HCT116 (cell line): ENCODE measurements at regions not wholly inside any gene's neighbourhood (a gene's known extent, or its start where the extent isn't known, plus 50 kb on each side); places are given as distances from the start of the nearest gene placed in this dataset.

Experiments
- ATAC-seq: fragments of 200-7000 bp; cut with Tn5 transposase; 2 replicates; pipeline ENCODE4 v1.9.1; 2020; ENCODE audit warnings: mild to moderate bottlenecking, moderate library complexity
- BruUV-seq: library from RNA; stranded (reverse); fragments of 400-500 nt; replicated peaks from 2 replicates; lab custom pipeline; 2021; lab: Mats Ljungman, UMichigan
- CTCF ChIA-PET: fragments of 300-600 bp; sonication (Branson Sonifier 250); formaldehyde crosslinking; loops from one replicate; lab custom pipeline; 2021; ENCODE audit warnings: antibody characterized with exemption; lab: Charles Lee
- POLR2A ChIA-PET: fragments of 300-600, 350-600 bp; sonication (Branson Sonifier 250); formaldehyde crosslinking; loops from one replicate; lab custom pipeline; 2021; ENCODE audit warnings: antibody characterized with exemption; lab: Charles Lee
- RAD21 ChIA-PET, 2 experiments: fragments of 300-600 bp; sonication (Branson Sonifier 250); formaldehyde crosslinking; loops; one replicate each; lab custom pipeline; 2023; ENCODE audit warnings: low total read pairs in 2 of 2; ENCODE audit not compliant: uncharacterized antibody in 2 of 2, unreplicated experiment in 2 of 2, low non-redundant PET in 1 of 2; lab: Charles Lee
- DNase-seq: peaks from one replicate; pipeline ENCODE4 v3.0.0-alpha.2; 2010; ENCODE audit warnings: low read depth, low spot score
- H2AFZ ChIP-seq: fragments of 200-600 bp; shearing (Covaris generic), sonication (generic); 2 replicates; pipeline ENCODE4 v1.6.1; 2017; ENCODE audit warnings: low read depth, mixed run types, mixed read lengths, antibody characterized with exemption, low read length; ENCODE audit not compliant: poor library complexity, severe bottlenecking
- H3K27ac ChIP-seq: 2 replicates; pipeline ENCODE4 v1.5.1; 2012; ENCODE audit warnings: low read depth, low read length
- H3K27me3 ChIP-seq: fragments of 200-600 bp; sonication (generic); 2 replicates; pipeline ENCODE4 v1.6.1; 2016; ENCODE audit warnings: mixed run types, low read length, mixed read lengths; ENCODE audit not compliant: insufficient read depth
- H3K36me3 ChIP-seq, 2 experiments: fragments of 200-500 bp in 1 of 2; fragments of 200-600 bp in 1 of 2; sonication (Bioruptor generic) in 1 of 2; sonication (generic) in 1 of 2; 2 replicates each; pipeline versions ENCODE4 v1.5.1 to v1.6.1; 2014 to 2016; ENCODE audit warnings: low read length in 2 of 2, inconsistent platforms in 1 of 2, mixed read lengths in 1 of 2, mixed run types in 1 of 2; ENCODE audit not compliant: insufficient read depth in 2 of 2, control insufficient read depth in 1 of 2
- H3K4me1 ChIP-seq, 2 experiments: fragments of 200-600 bp in 1 of 2; sonication (generic) in 1 of 2; 2 replicates each; pipeline versions ENCODE4 v1.5.1 to v1.6.1; 2012 to 2017; ENCODE audit warnings: low read length in 2 of 2, inconsistent platforms in 1 of 2, mild to moderate bottlenecking in 1 of 2, mixed read lengths in 1 of 2, mixed run types in 1 of 2, moderate library complexity in 1 of 2; ENCODE audit not compliant: insufficient read depth in 2 of 2, control insufficient read depth in 1 of 2
- H3K4me2 ChIP-seq: fragments of 200-600 bp; sonication (generic); 2 replicates; pipeline ENCODE4 v1.6.1; 2017; ENCODE audit warnings: mixed run types, low read length, mixed read lengths
- H3K4me3 ChIP-seq, 2 experiments: fragments of 200-600 bp in 1 of 2; sonication (generic) in 1 of 2; replicated peaks in 1 of 2; 2 replicates each; pipeline ENCODE4 v1.5.1; 2011 to 2016; ENCODE audit warnings: low read length in 2 of 2, control low read depth in 1 of 2, low read depth in 1 of 2, mild to moderate bottlenecking in 1 of 2, mixed read lengths in 1 of 2, mixed run types in 1 of 2
- H3K79me2 ChIP-seq: fragments of 200-600 bp; sonication (generic); 2 replicates; pipeline ENCODE4 v1.6.1; 2017; ENCODE audit warnings: mild to moderate bottlenecking, mixed run types, low read length, moderate library complexity, mixed read lengths; ENCODE audit not compliant: insufficient read depth
- H3K9ac ChIP-seq: fragments of 200-600 bp; sonication (generic); 2 replicates; pipeline ENCODE4 v1.6.1; 2016; ENCODE audit warnings: low read length, mixed read lengths
- H3K9me2 ChIP-seq: fragments of 200-600 bp; sonication (generic), shearing (Covaris generic); 2 replicates; pipeline ENCODE4 v1.6.1; 2017; ENCODE audit warnings: mixed run types, mild to moderate bottlenecking, moderate library complexity; ENCODE audit not compliant: insufficient read depth
- H3K9me3 ChIP-seq, 2 experiments: fragments of 200-500 bp in 1 of 2; fragments of 200-600 bp in 1 of 2; sonication (Bioruptor generic) in 1 of 2; sonication (generic) in 1 of 2; 2 replicates each; pipeline ENCODE4 v1.6.1; 2014 to 2017; ENCODE audit warnings: low read length in 2 of 2, mixed read lengths in 2 of 2, inconsistent platforms in 1 of 2, low read depth in 1 of 2, mild to moderate bottlenecking in 1 of 2, mixed run types in 1 of 2, moderate library complexity in 1 of 2; ENCODE audit not compliant: control insufficient read depth in 1 of 2, insufficient read depth in 1 of 2
- H4K20me1 ChIP-seq: fragments of 200-600 bp; sonication (generic), shearing (Covaris generic); 2 replicates; pipeline ENCODE4 v1.6.1; 2017; ENCODE audit warnings: mixed run types, mild to moderate bottlenecking, moderate library complexity; ENCODE audit not compliant: insufficient read depth
- CEBPB ChIP-seq: IDR thresholded peaks from 2 replicates; pipeline ENCODE4 v1.6.1; 2012; ENCODE audit warnings: low read depth
- POLR2AphosphoS5 ChIP-seq: IDR thresholded peaks from 2 replicates; pipeline ENCODE4 v1.6.1; 2011; ENCODE audit warnings: mild to moderate bottlenecking, low read depth, low read length, moderate library complexity
- REST ChIP-seq: IDR thresholded peaks from 2 replicates; pipeline ENCODE4 v1.6.1; 2012; ENCODE audit warnings: low read depth
- SRF ChIP-seq: IDR thresholded peaks from 2 replicates; pipeline ENCODE4 v1.6.1; 2012; ENCODE audit warnings: low read depth
- ZFX ChIP-seq: fragments of 450-650 bp; IDR thresholded peaks from 2 replicates; pipeline ENCODE4 v1.6.1; 2017
- ZNF274 ChIP-seq: fragments of 200-500 bp; sonication (Bioruptor generic); IDR thresholded peaks from 2 replicates; pipeline ENCODE4 v1.6.1; 2014; ENCODE audit warnings: mild to moderate bottlenecking, low read depth, low read length, inconsistent platforms
- intact Hi-C: fragments of 100-400 bp; cut with micrococcal nuclease; formaldehyde crosslinking; loops from 2 replicates; pipeline ENCODE4 v1.10.0; 2022

GRCh38 chr4:81605271-81605670 lies 133.6 kb upstream of the RASGEF1B start:
- no TSS peak for BruUV-seq
- Histone ChIP-seq H3K36me3 (no peaks in the 10 kb centered on the region), H3K4me3 (no peak overlapping the region), H3K79me2 (no peaks in the 10 kb centered on the region), H3K9ac (no peak overlapping the region), H3K27me3 (peaks cover 13% of the 10 kb centered on the region), H3K4me1 (no peaks in the 10 kb centered on the region), H4K20me1 (no peaks in the 10 kb centered on the region), H3K27ac (no peak overlapping the region), H3K9me2 (no peaks in the 10 kb centered on the region), H3K4me2 (no peak overlapping the region), H2AFZ (no peak overlapping the region), H3K9me3 (no peaks in the 10 kb centered on the region)
- TF ChIP-seq ZNF274 (no peak), REST (no peak)
- intact Hi-C loops: no loop called here
- RAD21 ChIA-PET: no interaction called here
- no peak for ATAC-seq
- no peak for DNase-seq
- CTCF ChIA-PET: no interaction called here
- POLR2A ChIA-PET: no interaction called here

GRCh38 chr4:81604683-81605218 lies 133.0 kb upstream of the RASGEF1B start:
- ChIA-PET RAD21 (no interaction called here), CTCF (no interaction called here)
- H3K4me3 ChIP-seq: no peak overlapping the region

More at GRCh38 chr4:81604683-81605218, 133.0 kb upstream of the RASGEF1B start:
- ATAC-seq (no peak), DNase-seq (no peak)
- Histone ChIP-seq H3K27me3 (peaks cover 13% of the 10 kb centered on the region), H3K9me2 (no peaks in the 10 kb centered on the region), H3K79me2 (no peaks in the 10 kb centered on the region), H3K36me3 (no peaks in the 10 kb centered on the region), H3K9me3 (no peaks in the 10 kb centered on the region), H3K27ac (no peak overlapping the region), H3K4me1 (no peaks in the 10 kb centered on the region), H4K20me1 (no peaks in the 10 kb centered on the region), H2AFZ (no peak overlapping the region), H3K9ac (no peak overlapping the region), H3K4me2 (no peak overlapping the region)
- no TSS peak for BruUV-seq
- intact Hi-C loops: no loop called here
- TF ChIP-seq ZFX (no peak), CEBPB (no peak), SRF (no peak), POLR2AphosphoS5 (no peak)
- POLR2A ChIA-PET: no interaction called here
